ENCODE measurements at regions not wholly inside any gene's neighbourhood (a gene's known extent, or its start where the extent isn't known, plus 50 kb on each side); places are given as distances from the start of the nearest gene placed in this dataset.

DNA sequence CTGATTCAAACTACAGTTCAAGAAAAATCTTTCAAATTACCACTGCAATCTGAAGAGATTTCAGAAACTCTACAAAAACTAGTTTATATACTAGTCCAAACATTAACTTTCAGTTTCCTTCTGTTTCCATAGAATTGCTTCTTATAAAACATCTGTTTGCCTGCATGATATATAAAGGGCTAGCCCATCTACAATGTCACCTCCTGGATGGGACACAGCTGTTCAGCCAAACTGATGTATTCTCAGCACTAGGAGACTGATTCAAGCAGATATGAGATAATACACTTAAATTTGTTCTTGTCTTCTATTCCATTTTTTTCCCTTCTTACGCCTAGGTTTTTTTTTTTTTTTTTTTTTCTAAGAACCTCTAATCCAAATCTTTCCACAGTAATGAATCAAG, 1569.7 kb upstream of the IGFBP7 start:
- no peak for DNase-seq

DNA sequence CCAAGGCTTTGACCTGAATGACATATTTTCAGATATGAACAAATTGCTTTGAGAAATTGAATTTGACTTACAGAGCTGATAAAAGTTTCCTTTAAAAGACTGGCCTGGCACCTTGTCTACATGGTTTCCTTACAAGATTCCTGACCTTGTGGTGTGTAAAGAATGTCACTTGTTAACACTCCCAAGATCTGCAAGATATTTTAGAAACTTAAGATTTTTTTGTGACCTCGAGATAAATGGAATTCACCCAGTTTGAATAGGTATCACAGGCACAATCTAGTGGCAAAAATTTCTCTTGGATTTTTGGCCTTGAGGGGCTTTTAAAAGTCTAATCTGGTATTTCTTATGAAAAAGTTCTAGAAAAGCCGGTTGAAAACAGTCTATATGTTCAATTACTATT, 1568.9 kb upstream of the IGFBP7 start:
- DNase-seq: no peak

DNA sequence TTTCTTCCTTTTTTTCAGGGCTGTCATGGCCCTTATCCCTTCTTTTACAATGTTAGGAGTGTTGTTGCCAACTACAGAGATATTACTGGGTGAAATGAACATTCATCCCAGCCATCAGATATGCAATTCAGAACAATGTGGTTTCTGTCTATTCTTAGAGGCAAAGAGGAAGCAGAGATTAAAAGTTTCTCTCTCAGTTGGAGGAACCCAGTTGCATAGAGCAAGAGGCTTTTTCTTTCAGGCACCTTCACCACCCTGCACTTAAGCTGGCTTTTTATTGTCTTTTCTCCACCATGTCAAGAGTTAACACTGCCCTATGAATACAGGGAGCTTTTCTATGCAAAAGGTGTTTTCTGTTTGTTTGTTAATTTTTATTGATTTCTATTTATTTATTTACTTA, 1559.6 kb upstream of the IGFBP7 start:
- no peak for DNase-seq

DNA sequence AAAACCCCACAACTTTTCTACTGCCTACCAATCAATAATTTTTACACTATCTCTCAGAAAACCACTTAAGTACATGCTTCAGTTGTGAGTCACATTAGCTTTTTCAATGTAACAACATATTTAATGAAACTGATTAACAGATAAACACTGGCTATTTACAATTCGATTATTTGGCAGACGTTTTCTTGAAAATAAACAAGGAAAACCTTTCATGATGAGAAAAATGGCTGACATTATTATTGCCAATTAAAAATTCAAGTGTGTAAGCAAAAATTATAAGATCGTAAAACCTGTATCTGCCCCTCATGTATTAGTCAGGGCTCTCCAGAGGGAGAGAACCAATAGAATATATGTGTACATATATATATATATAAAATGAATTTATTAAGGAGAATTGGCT, 1555.5 kb upstream of the IGFBP7 start:
- DNase-seq: no peak

DNA sequence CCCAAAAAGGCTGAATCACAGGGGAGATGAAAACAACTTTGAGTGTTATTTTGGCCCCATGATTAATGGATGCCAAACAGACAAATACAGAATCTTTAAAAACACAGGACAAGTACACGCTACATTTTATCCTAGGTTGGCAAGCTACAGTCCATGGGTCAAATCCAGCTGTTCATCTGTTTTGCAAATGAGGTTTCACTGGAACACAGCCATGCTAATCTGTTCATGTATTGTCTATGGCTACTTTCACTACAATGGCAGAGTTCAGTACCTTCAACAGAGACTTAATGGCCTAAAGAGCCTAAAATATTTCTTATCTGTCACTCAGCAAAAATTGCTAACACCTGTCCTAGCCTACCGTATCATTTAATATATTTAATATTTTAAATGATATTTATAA, 1548.5 kb upstream of the IGFBP7 start:
- no peak for DNase-seq

DNA sequence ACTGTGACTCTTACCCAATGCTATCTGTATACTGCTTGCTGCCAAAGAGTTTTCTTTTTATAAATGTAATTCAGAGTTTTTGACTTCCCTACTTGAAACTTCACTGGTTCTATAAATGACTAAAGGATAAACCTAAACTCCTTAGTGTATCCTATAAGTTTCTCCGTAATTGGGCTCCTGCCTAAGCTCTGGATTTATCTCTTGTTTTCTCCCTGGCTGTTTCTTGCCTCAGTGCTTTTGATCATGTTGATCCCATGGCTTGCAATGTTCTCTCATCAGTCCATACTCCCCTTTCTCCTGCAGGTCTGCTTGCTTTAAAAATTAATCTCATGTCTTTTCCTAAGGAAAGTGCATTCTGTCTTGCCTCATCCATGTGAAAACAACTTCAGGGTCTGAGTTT, 1543.1 kb upstream of the IGFBP7 start:
- DNase-seq: no peak

DNA sequence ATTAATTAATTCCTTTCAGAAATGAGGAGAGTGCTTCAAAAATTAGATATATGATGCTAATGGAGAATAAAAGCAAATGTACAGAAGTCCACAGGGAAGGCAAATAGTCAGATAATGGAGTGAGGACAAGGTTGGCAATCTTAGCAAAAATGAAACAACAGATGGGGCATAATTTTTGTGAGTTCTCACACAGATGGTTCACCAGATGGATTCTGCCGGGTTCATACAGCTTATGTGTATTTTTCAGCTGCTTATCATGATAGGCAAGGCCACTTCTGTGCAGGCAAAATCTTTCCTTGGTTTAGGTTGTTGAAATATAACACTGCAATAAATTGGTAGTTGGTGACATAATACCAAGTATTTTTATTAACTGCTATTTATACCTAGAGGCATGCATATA, 1539.0 kb upstream of the IGFBP7 start:
- peak; percentile 87 for DNase-seq

DNA sequence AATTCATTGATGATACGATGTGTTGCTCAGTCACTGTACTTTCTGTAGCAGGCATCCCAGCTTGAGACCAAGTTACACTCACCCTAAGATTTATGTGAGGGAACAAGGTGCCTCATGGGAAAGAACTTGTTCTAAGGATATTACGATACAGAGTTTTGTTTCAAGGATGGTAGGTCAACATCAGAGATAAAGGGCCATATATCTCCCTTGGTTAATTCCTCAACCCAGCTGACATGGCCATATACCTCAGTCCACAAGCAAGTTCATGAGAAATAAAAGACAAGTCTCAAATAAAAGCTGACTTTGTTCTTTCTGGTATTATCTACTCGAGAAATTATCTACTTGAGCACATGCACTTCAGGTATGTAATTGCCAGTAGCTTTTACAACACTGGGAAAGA, 1535.9 kb upstream of the IGFBP7 start:
- DNase-seq: no peak

DNA sequence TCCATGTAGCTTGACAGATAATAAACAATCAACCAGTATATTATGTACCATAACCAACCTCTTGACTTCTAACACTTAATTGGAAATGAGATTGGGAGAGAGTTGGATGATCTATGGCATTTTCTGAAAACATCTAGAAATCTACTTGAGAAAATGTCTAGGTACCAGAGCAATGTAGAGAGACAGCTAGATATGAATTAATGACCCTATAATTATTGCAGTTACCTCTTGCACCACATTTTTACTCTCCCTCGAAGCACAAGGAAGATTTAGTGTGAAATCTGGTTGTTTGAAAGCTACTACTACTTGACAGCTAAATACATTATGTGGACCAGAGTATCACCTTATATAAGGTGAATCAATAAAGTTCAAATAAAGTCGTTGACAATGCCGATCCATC, 1534.4 kb upstream of the IGFBP7 start:
- no peak for DNase-seq

DNA sequence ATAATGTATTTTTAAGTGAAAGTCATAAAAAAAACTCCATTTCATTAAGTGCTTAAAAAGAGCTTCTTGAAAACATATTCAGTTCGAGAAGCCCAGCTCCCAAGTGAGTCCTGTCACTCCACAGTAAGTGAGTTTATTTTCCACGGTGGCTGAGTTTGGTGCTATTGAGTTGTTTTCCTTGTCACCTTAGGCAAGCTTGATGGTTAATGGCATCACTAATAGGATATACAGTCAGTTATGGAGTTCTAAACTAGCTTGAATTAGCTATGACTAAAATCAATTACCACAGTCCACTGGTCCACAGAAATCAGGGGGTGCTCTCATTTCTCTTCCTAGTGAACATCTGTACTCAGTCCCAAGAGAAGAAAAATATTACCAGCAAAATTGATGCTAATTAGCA, 1526.2 kb upstream of the IGFBP7 start:
- DNase-seq: no peak

DNA sequence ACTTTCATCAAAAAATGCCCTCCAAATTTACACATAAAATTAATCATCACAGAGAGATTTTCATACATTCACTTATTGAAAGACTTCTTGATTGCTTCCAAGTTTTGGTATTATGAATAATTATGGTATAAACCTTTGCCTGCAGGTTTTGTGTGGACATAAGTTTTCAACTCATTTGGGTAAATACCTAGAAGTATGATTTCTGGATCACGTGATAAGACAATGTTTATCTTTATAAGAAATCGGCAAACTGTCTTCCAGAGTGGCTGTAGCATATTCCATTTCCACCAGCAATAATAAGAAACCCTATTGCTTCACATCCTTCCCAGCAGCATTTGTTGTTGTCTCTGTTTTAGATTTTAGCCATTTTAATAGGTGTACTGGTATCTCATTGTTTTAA, 1507.0 kb upstream of the IGFBP7 start:
- no peak for DNase-seq

DNA sequence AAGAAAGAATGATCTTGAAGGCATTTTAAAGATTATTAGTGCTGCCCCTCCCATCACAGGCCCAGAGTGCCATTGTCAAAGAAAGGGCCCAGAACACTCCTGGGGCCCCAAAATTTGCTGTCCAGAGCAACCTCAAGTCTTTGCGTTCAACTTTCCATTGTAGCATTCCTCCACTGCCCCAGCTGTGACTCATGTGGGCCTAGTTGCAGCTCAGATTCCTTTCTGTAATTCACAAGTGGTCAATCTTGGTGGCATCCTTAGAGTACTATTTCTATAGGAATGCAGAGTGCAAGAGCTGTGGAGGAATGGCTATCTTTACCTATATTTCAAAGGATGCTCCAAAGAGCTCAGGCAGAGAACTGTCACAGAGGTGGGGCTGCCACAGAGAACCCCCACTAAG, 1500.8 kb upstream of the IGFBP7 start:
- DNase-seq: no peak

DNA sequence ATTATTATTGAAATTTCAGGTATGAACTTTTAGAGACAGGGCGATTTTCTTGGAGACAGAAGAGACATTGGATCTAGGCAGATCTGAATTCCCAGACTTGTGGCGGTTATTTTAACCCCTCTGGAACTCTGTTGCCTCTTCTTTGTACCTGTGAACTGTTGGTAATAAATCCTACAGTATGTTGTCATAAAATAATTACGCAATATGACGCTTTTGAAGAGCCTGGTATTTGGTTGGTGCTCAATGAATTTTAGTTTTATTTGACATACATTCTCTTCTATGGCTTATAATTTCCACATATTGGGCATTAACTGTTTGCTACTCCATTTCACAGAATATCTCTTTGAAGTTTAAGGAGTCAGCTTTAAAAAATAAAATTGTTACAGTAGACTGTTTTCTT, 1496.1 kb upstream of the IGFBP7 start:
- DNase-seq: no peak

DNA sequence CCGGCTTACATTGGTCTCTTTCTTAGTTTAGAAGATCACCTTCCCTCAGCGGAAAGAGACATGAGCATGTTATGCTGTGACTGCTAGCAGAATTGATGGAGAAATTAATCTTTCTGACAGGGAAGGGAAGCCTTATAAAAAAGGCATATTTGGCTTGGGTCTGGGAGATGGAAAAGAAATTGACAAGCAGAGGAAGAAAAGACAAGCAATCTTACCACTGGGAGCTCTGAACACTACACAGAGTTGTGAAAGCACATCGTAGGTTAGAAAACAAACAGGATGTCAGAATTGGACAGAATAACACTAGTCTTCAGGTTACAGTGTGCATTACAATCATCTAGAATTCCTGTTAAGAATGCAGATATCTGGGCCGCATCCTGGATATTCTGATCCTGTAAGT, 1493.8 kb upstream of the IGFBP7 start:
- no peak for DNase-seq

DNA sequence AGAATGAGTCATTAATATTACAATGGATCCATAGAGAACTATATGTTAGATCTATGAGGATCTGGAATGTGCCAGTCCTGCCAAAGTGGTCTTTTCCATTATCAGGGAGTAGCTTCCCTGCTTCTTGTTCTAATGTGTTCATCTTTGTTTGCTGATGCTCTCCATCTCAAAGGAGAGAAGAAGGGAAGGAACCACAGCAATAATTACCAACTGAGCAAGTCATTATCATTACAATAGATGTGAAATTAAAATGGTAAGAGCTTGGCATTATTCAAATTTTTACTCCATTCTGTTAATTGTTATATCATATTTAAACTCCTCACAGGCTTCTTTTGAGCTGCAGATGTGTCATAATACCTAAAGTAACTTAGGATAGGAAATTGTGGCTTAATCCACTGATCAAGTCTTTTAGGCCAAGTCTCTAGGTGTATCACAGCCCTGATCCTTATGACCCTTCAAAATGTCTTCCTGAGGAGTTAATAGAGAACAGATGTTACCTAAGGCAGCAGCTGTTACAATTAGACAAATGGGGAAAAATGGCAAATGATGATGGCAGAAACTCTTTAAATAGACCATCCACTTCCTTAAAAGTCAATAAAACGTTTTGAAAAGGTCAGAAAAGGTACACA, 1492.7 kb upstream of the IGFBP7 start:
- DNase-seq: peak; percentile 3

DNA sequence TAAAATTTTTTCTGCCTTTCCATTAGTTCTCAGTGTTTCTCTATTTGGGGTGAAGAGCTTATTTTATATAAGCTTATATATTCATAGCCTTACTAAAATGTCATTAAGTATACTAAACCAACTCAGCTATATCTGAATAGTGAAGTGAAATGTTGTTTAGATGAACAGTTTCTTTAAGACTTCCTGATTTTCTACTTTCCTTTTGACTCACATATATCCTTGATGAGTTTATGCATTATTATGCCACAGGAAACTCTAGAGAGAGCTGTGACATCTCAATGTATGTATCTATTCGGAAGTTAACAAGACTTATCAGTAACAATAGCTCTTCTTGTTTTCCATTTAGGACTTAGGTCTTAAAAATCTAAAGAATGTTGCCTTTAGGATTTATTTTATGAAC, 1491.8 kb upstream of the IGFBP7 start:
- DNase-seq: no peak

DNA sequence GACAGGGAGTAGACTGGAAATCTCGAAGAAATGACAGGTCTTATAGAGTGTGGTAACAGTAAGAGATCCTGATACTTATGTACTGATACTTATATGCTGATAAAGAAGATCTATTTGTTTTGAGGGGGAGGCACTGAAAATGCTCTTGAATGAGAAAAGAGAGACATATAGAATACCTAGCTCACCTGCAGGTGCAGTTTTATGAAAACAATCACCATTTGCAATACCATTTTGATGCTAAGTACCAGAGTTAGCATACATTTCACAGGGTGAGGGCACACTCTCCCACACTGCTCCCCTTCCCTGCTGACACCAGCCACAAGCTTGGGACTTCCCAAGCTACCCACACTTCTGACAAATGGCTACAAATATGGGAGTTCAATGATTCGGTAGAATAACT, 1490.1 kb upstream of the IGFBP7 start:
- no peak for DNase-seq

DNA sequence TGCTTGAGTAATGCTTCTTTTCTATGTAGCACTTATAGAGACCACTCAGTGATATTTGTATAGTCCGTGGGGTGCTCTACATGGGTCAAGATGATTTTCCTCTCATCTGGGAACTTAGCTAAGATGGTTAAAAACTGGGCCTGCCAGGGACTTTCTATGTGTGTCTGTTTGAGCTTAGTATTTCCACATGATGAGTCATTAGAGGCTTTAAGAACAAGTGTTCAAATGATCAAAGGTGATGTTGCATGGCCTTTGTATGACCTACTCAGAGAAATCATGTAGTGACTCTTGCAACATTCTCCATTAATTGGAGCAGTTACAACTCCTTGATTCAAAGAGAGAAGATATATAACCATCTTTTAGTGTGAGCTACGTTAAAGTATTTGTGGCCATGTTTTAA, 1480.5 kb upstream of the IGFBP7 start:
- no peak for DNase-seq

DNA sequence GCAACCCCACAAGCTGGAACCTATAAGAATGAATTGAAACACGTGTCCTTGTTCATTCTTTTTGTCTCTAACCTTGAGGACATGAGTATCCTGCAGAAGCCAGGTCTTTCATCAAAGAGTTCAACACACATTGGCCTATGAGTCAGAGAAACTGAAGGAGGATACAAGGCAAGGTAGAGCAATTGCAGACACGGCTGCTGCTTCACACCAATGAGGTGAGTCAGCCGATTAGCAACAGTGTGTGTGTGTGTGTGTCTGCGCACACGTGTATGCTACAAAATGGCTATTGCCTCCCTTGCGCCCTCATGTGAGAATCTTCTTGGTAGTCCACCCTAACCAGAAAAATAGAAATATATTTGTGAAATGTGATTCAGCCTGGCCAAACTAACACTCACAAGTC, 1477.7 kb upstream of the IGFBP7 start:
- no peak for DNase-seq

DNA sequence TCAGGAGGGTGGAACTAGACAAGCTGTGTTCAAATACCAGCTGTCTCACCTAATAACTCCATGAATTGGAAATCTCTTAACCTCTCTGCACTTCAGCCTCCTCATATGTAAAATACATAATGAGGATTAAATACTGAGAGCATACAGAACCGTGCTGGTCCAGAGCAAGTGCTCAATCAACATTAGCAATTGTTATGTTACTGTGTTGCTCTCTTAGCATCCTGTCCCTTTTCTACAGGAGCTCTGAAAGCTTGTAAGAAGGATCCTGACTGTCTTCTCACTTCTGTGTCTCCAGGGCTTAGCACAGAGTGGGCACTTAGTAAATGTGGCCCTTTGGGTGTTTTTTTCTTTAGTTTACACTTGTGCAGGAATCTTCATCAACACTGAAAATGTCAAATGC, 1456.1 kb upstream of the IGFBP7 start:
- no peak for DNase-seq

DNA sequence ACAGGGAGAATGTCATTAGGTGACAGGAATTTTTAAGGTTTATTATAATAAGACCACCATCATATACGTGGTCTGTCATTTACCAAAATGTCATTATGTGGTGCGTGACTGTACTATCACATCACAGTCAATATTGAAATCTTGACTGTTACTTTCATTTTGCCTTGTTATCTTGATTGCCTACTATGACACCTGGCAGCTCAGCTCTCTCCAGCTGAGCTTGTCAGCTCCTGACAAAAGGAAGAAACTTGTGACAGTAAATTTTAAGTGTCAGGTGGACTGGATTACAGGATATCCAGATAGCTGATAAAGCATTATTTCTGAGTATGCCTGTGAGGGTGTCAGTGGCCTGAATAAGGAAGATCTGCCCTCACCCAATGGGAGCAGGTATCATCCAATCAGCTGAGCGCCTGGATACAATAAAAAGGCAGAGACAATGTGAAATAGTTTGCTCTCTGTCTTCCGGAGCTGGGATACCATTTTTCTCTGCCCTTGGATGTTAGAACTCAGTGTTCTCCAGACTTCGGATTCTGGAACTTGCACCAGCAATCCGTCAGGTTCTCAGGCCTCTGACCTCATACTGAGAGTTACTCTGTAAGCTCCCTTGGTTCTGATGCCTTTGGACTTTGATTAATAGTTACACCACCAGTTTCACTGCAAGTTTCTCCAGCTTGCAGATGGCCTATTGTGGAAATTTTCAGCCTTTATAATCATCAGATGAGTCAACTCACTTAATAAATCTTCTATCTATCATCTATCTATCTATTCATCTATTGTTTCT, 1454.7 kb upstream of the IGFBP7 start:
- DNase-seq: no peak

DNA sequence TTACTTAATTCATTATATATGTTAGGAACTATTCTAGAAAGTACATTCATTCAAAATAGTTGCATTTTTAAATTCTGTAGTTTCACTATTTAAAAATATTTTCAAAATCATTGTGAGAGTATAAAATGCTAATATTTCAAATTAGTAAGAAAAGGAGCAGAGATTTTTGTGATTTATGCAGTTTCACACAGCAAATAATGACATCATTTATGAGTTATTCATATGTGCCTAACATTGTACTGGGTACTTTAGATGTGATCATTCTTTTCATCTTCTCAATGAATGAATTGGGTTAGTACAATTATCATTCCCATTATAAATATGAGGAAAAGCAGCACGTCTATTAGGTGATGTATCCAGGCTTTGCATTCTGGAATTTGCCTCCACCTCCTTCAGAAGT, 1451.0 kb upstream of the IGFBP7 start:
- no peak for DNase-seq

DNA sequence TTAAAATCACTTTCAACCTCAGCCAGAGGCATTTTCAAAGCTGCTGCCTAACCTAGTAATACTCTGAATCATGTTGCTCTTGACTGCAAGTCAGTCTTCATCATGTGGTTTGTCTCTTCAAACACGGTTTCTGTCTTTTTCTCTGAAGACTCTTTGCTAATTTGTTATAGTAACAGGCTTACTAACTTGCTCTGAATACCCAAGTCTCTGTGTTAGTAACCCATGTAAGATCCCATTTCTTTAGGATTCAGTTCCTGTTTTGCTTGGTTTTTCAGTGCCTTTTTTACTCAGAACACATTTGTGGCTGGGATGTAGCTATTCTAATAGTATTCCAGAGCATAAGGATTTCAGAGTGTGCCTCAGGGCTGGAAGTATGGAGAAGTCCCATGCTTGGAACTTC, 1450.6 kb upstream of the IGFBP7 start:
- DNase-seq: no peak

DNA sequence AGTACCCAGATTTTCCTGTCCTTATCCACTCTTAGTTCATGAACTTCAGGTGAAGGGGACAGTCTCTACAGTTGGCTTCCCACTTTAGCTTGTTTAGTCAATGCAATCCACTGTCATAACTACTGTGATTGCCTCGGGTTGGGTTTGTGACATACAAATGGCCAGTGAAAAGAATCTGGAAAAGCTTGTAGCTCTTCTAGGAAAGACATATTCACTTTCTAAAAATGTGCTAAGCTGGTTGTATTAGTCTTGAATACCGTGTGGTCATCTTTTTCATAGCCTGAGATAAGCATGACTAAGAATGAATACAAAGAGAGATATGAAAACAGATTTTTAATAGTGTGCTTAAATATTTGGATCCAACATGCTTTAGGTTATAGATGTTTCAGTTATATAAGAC, 1443.5 kb upstream of the IGFBP7 start:
- DNase-seq: no peak

DNA sequence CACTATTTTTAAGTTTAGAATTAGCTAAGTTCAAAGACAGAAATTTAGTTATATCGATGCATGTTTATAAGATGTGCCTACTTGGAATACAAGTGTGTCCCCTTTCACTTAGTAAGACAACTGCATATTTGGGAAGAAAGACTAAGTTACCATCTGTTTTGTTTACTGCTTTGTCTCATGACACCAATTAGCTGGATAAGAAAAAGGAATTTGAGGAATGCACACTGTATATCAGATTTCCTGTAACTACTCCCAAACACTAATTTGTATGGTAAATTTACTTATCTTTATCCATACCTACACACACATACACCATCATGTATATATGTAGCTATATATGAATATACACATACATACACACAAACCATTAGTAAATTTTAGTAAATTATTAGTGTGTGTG, 1442.8 kb upstream of the IGFBP7 start:
- no peak for DNase-seq

All from DMS 273 treated with DMSO at 0.1 percent for 48 hours (cell line).